ENCODE measurements at regions not wholly inside any gene's neighbourhood (a gene's known extent, or its start where the extent isn't known, plus 50 kb on each side); places are given as distances from the start of the nearest gene placed in this dataset.

DNA sequence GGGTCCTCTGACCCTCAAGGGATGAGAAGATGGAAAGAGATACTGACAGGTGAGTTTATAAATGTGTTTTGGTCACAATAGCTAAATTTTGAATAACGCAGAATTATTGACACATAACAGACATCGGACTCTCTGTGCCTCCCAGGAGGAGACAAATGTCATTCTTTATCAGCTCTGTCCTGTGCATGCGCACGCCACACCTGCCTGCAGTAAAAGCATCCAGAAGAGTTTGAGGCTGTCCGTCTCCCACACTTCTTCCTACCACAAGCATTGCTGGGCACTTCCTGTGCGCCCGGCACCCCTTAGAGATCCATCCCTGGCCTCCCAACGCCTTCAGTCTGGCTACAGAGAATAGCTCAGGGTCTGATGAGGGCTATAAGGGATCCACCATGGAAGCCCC, 81.5 kb upstream of the CST7 start:
- TF ChIP-seq ZNF507 (tag; conservative IDR thresholded peaks at IDR 0.05) = no peak
- peak in 1 of 2 experiments; percentile 16; a peak in 2 of 4 replicates for TF ChIP-seq NRF1 (conservative IDR thresholded peaks at IDR 0.05 in 1 of 2, IDR thresholded peaks at IDR 0.05 in 1 of 2)
- no peak overlapping the region for H2AFZ ChIP-seq (ENCODE audit: low read depth, low read length)
- no peak overlapping the region for H3K27ac ChIP-seq (ENCODE audit: extremely low read depth, low read depth, low read length)
- no peaks in the 10 kb centered on the region for H3K9me3 ChIP-seq (replicated peaks; ENCODE audit: control insufficient read depth, insufficient read depth, low read depth, low read length)
- no peaks in the 10 kb centered on the region for H4K20me1 ChIP-seq (replicated peaks; ENCODE audit: control insufficient read depth, insufficient read depth, low read length)
- no peak overlapping the region for H3K4me2 ChIP-seq (ENCODE audit: insufficient read depth, low read length)
- 0% methylated on average over 8 of the region's 8 CpGs for WGBS (ENCODE audit: insufficient coverage, low coverage, missing lambda C conversion rate)
- no TSS peak for BruUV-seq (replicated peaks)
- in situ Hi-C loops (cut with MboI) (no loop called here), intact Hi-C loops (cut with micrococcal nuclease) (no loop called here)
- H3K9me1 ChIP-seq (ENCODE audit: control insufficient read depth, insufficient read depth, low read length) = no peaks in the 10 kb centered on the region
- no peak for DNase-seq (ENCODE audit: extremely low read depth in 1 of 4, low spot score in 3 of 4)
- no peak for FAIRE-seq
- POLR2A ChIA-PET = no interaction called here
- H3K27me3 ChIP-seq (ENCODE audit: control insufficient read depth in 2 of 2, insufficient read depth in 2 of 2, low read length in 2 of 2) = no peaks in the 10 kb centered on the region
- no peak for ATAC-seq
- H3K4me3 ChIP-seq = no peak overlapping the region
- no peaks in the 10 kb centered on the region for H3K4me1 ChIP-seq (replicated peaks in 1 of 2; ENCODE audit: control insufficient read depth in 2 of 2, insufficient read depth in 2 of 2, low read length in 2 of 2)
- H3K9ac ChIP-seq (ENCODE audit: insufficient read depth in 1 of 2, low read depth in 2 of 2, low read length in 2 of 2) = no peak overlapping the region
- no peaks in the 10 kb centered on the region for H3K36me3 ChIP-seq (ENCODE audit: control insufficient read depth, insufficient read depth, low read length)
- no peaks in the 10 kb centered on the region for H3K79me2 ChIP-seq (ENCODE audit: control insufficient read depth, insufficient read depth, low read length)
- CTCF ChIA-PET (ENCODE audit: low intra/inter-chr PET ratio) = no interaction called here

DNA sequence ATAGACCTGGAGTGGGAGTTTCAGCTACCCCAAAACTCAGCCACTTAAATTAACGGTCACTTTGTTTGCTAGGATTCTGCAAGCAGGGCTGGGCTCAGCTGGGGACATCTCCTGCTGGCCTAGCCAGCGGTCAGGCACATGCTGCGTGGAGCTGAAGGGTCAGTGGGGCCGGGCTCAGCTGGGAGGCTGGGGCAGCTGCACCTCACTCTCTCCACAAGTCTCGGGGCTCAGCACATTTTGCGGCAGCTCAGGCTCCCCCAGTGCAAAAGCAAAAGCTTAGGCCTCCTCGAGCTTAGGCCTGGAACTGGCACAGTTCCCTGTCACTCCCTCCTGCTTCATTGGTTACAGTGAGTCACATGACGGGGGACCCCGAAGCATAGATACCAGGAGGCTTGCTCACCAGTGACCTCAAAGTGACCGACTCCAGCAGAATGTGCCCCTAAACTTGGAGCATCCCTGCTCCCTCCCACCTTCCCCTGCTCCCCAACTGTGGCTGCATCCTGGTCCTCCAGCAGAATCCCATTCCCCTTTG, 80.6 kb upstream of the CST7 start:
- Histone ChIP-seq H3K9me1 (ENCODE audit: control insufficient read depth, insufficient read depth, low read length) (no peaks in the 10 kb centered on the region), H3K79me2 (ENCODE audit: control insufficient read depth, insufficient read depth, low read length) (no peaks in the 10 kb centered on the region), H3K9ac (ENCODE audit: insufficient read depth in 1 of 2, low read depth in 2 of 2, low read length in 2 of 2) (no peak overlapping the region), H4K20me1 (replicated peaks; ENCODE audit: control insufficient read depth, insufficient read depth, low read length) (no peaks in the 10 kb centered on the region), H3K27me3 (ENCODE audit: control insufficient read depth in 2 of 2, insufficient read depth in 2 of 2, low read length in 2 of 2) (no peaks in the 10 kb centered on the region), H2AFZ (ENCODE audit: low read depth, low read length) (no peak overlapping the region), H3K4me2 (ENCODE audit: insufficient read depth, low read length) (no peak overlapping the region), H3K4me1 (replicated peaks in 1 of 2; ENCODE audit: control insufficient read depth in 2 of 2, insufficient read depth in 2 of 2, low read length in 2 of 2) (no peaks in the 10 kb centered on the region), H3K9me3 (replicated peaks; ENCODE audit: control insufficient read depth, insufficient read depth, low read depth, low read length) (no peaks in the 10 kb centered on the region), H3K36me3 (ENCODE audit: control insufficient read depth, insufficient read depth, low read length) (no peaks in the 10 kb centered on the region), H3K4me3 (no peak overlapping the region), H3K27ac (ENCODE audit: extremely low read depth, low read depth, low read length) (no peak overlapping the region)
- in situ Hi-C loops (cut with MboI) (no loop called here), intact Hi-C loops (cut with micrococcal nuclease) (no loop called here)
- no TSS peak for BruUV-seq (replicated peaks)
- ATAC-seq (no peak), FAIRE-seq (no peak), DNase-seq (ENCODE audit: extremely low read depth in 1 of 4, low spot score in 3 of 4) (no peak)
- 0% methylated on average over 8 of the region's 10 CpGs for WGBS (ENCODE audit: insufficient coverage, low coverage, missing lambda C conversion rate)
- TF ChIP-seq TBL1XR1 (IDR thresholded peaks at IDR 0.05; ENCODE audit: low read length in 2 of 2) (no peak), TRIM24 (IDR thresholded peaks at IDR 0.05) (no peak), SP1 (CRISPR knock-in tag; IDR thresholded peaks at IDR 0.05) (no peak)
- ChIA-PET CTCF (ENCODE audit: low intra/inter-chr PET ratio) (no interaction called here), POLR2A (no interaction called here)
